PC-3 (cell line): ENCODE measurements at regions not wholly inside any gene's neighbourhood (a gene's known extent, or its start where the extent isn't known, plus 50 kb on each side); places are given as distances from the start of the nearest gene placed in this dataset.

ENCODE experiments used
- CTCF ChIP-seq: fragments of 300-600 bp; sonication (generic); conservative IDR thresholded peaks from 2 replicates; pipeline ENCODE4 v1.5.1; 2017; ENCODE audit warnings: antibody characterized with exemption, low read depth, mild to moderate bottlenecking, low read length
- EZH2 ChIP-seq: fragments of 300-600 bp; sonication (generic); IDR thresholded peaks from one replicate; pipeline ENCODE4 v1.6.1; 2017; ENCODE audit warnings: antibody characterized with exemption, mild to moderate bottlenecking, low read length; ENCODE audit not compliant: unreplicated experiment

GRCh38 chr21:41650526-41651145, 116.2 kb downstream of the RIPK4 start:
- TF ChIP-seq EZH2 = no peak
- TF ChIP-seq CTCF = no peak
